MG63 (cell line): ENCODE measurements at regions not wholly inside any gene's neighbourhood (a gene's known extent, or its start where the extent isn't known, plus 50 kb on each side); places are given as distances from the start of the nearest gene placed in this dataset.

Experiments
- DNase-seq: peaks from one replicate; pipeline ENCODE4 v3.0.0-alpha.2; 2020
- H3K27me3 ChIP-seq: fragments of 250-450 bp; sonication (Bioruptor Pico); 2 replicates; pipeline ENCODE4 v1.5.1; 2020; ENCODE audit warnings: mild to moderate bottlenecking, moderate library complexity
- H3K36me3 ChIP-seq: fragments of 250-450 bp; sonication (Bioruptor Pico); 2 replicates; pipeline ENCODE4 v1.5.1; 2020; ENCODE audit warnings: mild to moderate bottlenecking, moderate library complexity
- H3K4me3 ChIP-seq: fragments of 250-450 bp; sonication (Bioruptor Pico); 2 replicates; pipeline ENCODE4 v1.5.1; 2020; ENCODE audit warnings: mild to moderate bottlenecking, moderate library complexity
- H3K9me3 ChIP-seq: fragments of 250-450 bp; sonication (Bioruptor Pico); 2 replicates; pipeline ENCODE4 v1.5.1; 2020; ENCODE audit warnings: mild to moderate bottlenecking, moderate library complexity

DNA sequence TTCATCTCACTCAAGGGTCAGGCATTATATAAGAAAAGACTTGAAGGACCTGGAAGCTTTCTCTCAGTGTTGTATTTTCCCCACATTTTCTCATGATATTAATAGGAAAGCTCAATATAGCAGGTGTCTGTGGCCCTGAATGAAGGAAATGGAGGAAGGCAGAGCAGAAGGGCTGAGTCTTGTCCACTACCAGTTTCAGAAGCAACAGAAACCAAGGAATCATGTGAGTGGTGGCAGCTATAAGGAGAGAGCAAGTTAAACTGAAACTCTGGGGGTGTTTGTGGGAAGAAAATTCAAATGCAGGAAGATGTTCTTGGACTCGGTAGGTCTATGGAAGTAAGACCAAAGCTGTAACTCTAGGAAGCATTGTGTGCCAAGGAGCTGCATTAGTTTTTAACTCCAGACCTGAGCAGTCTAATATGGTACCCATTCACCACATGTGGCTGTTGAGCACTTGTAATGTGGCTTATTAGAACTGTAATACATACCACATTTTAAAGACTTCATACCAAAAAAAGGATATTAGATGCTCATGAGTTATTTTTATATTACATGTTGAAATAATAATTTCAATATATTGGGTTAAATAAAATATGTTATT is 278.8 kb upstream of the GADL1 start:
- Histone ChIP-seq H3K9me3 (no peaks in the 10 kb centered on the region), H3K4me3 (no peak overlapping the region), H3K27me3 (no peaks in the 10 kb centered on the region), H3K36me3 (no peaks in the 10 kb centered on the region)
- DNase-seq = no peak

DNA sequence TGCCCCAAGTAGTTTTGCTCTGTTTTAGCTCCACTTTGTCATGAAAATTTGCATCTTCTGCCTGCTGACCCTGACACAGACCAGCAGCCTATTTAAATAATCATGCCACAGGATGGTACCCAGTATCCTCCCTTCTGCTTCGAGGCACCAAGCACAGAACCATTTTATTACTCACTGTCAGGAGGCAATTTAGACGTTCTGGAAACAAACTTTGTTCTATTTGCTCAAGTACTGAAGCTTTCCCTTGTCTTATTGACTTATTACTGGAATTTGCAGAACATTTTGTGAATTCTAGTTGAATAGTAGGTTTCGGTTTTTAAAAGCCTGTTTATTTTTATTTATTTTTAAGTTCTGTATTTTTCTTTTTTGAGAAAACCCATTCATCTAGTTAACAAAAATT is 279.6 kb upstream of the GADL1 start:
- Histone ChIP-seq H3K4me3 (no peak overlapping the region), H3K9me3 (no peaks in the 10 kb centered on the region), H3K36me3 (no peaks in the 10 kb centered on the region), H3K27me3 (no peaks in the 10 kb centered on the region)
- no peak for DNase-seq

DNA sequence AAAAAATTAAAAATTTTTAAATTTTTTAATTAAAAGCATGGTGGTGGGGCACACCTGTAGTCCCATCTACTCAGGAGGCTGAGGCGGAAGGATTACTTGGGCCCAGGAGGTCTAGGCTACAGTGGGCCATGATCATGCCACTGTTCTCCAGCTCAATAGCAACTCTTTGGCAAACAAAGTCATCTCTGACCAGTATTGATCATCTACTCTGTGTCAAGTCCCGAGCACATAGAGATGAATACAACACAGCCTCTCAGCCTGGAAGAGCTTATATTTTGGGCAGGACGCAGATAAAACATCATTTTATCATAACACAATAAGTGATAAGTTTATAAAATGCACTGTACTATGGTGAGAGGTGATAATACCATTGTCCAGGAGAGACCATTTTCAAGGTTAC is 281.6 kb upstream of the GADL1 start:
- no peaks in the 10 kb centered on the region for H3K27me3 ChIP-seq
- H3K4me3 ChIP-seq = no peak overlapping the region
- DNase-seq = no peak
- H3K36me3 ChIP-seq = no peaks in the 10 kb centered on the region
- H3K9me3 ChIP-seq = no peaks in the 10 kb centered on the region

DNA sequence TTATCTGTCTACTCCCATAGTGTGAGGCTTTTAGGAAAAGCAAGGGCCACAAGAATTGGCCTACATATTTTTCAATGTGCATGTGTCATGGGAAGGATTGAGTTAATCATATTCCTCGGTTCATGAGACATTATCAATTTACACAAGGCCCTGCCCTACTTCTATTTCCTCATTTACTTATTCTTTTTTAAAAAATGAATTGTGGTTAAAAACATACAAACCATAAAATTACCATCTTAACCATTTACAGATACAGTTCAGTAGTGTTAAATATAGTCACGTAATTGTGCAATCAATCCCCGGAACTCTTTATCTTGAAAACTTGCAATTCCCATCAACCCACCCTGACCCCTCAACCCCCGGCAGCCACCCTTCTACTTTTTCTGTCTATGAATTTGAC is 284.0 kb upstream of the GADL1 start:
- no peaks in the 10 kb centered on the region for H3K9me3 ChIP-seq

DNA sequence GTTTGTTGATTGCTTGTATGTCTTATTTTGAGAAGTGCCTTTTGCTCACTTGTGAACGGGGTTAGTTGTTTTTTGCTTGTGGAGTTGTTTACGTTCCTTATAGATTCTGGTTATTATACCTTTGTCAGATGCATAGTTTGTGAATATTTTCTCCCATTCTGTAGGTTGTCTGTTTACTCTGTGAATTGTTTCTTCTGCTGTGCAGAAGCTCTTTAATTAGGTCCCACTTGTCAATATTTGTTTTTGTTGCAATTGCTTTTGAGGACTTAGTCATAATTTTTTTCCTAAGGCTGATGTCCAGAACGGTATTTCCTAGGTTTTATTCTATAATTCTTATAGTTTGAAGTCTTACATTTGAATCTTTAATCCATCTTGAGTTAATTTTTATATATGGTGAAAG is 285.3 kb upstream of the GADL1 start:
- no peak for DNase-seq
- H3K9me3 ChIP-seq = no peaks in the 10 kb centered on the region

More for the DNA sequence above, 284.0 kb upstream of the GADL1 start:
- Histone ChIP-seq H3K4me3 (no peak overlapping the region), H3K36me3 (no peaks in the 10 kb centered on the region), H3K27me3 (no peaks in the 10 kb centered on the region)
- DNase-seq = no peak

DNA sequence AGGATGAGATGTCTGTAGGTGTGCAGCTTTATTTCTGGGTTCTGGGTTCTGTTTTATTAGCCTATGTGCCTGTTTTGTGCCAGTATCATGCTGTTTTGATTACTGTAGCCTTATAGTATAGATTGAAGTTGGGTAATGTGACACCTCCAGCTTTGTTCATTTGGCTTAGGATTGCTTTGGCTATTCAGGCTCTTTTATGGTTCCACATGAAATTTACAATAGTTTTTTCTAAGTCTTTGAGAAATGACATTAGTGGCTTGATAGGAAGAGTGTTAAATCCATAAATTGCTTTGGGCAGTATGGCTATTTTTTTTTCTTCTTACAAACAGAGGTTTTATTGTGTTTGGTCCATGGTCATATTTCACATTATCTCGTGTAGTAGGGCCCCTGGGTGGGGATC is 285.8 kb upstream of the GADL1 start:
- no peaks in the 10 kb centered on the region for H3K9me3 ChIP-seq
- no peaks in the 10 kb centered on the region for H3K27me3 ChIP-seq
- no peak overlapping the region for H3K4me3 ChIP-seq
- no peak for DNase-seq
- H3K36me3 ChIP-seq = no peaks in the 10 kb centered on the region

More for the DNA sequence above, 285.3 kb upstream of the GADL1 start:
- Histone ChIP-seq H3K27me3 (no peaks in the 10 kb centered on the region), H3K4me3 (no peak overlapping the region), H3K36me3 (no peaks in the 10 kb centered on the region)

DNA sequence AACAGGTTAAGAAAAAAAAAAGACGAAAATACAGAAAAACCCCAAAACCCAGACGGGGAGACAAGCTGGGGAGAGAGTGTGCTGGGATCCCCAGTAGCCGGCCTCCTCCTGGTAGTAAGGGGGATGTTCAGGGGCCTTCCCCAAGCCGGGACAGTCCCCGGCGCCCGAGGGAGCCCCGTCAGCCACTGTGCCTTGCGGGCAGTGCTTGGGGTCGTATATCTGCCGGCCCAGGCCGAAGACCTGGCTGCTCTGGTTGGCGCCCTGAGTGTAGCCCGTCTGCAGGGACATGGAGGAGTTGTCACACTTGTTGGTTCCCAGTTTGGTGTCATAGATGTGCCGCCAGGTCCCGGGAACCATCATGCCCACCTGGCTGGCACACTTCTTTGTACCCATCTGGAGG is 287.2 kb upstream of the GADL1 start:
- no peaks in the 10 kb centered on the region for H3K9me3 ChIP-seq
- no peaks in the 10 kb centered on the region for H3K27me3 ChIP-seq
- no peaks in the 10 kb centered on the region for H3K36me3 ChIP-seq
- no peak for DNase-seq
- no peak overlapping the region for H3K4me3 ChIP-seq

DNA sequence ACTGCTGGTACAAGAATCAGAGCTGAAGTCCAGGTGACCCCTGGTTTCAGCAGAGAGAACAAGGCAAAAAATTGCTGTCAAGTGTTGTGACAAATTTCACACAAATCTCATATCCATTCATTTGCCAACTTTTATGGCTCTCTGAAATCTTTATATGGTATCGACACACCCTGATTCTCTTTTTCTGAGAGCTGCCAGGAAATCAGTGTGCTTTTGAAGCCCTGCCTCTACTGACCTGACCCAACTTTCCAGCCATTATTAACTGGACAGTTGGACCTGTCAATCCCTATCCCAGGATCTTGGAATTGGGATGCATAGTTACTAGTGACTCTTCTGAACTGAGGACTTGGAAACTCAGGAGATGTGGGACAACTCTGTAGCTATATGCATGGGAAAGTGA is 288.2 kb upstream of the GADL1 start:
- no peaks in the 10 kb centered on the region for H3K9me3 ChIP-seq
- no peaks in the 10 kb centered on the region for H3K27me3 ChIP-seq
- H3K36me3 ChIP-seq = no peaks in the 10 kb centered on the region
- no peak for DNase-seq
- no peak overlapping the region for H3K4me3 ChIP-seq

DNA sequence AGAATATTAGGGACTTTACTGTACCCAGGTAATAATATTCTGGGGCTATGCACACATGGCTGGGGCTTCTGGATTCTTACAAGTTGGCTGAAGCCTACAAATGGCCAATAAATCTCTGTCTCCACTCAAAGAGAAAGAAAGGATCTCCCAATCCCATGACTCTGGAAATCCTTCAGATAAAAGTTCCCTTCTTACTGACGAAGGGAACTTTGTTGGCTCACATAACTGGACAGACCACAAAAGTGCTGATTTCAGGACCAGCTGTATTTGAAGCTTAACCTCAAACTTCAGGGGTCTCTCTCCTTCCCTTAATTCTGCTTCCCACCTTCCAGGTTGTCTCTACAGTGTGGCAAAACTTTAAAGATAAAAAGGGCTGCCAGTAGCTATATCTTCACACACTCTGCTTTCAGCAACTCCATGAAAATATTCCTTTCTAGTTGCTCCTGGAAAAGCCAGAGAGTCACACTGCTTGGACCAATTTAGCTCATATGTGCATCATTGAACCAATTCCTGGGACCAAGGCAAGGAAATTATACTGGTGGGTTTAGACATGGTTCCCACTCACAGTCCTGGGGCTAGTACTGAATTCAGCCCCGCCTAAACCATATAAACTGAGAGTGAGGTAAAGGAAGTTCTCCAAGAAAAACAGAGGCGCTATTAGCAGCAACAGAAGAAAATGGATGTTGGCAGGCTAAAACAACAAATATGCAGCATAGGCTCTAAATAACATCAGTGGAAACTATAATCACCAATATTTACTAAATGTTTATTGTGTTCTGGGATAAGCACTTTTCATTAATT is 290.0 kb upstream of the GADL1 start:
- DNase-seq = no peak
- Histone ChIP-seq H3K4me3 (no peak overlapping the region), H3K36me3 (no peaks in the 10 kb centered on the region), H3K27me3 (no peaks in the 10 kb centered on the region), H3K9me3 (no peaks in the 10 kb centered on the region)

DNA sequence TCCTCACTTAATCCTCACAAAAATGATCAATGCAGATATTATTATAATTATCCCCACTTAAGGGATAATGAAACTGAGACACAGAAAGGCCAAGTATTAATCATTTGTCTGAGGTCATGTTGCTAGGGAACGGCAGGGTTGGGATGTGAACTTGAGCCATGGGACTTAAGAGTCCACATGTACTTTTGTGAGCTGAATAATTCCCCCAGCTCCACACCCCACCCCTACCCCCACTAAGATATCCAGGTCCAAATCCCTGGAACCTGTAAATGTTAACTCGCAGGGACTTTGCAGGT is 290.5 kb upstream of the GADL1 start:
- peak; percentile 17 for DNase-seq
- Histone ChIP-seq H3K9me3 (no peaks in the 10 kb centered on the region), H3K36me3 (no peaks in the 10 kb centered on the region), H3K27me3 (no peaks in the 10 kb centered on the region), H3K4me3 (no peak overlapping the region)

DNA sequence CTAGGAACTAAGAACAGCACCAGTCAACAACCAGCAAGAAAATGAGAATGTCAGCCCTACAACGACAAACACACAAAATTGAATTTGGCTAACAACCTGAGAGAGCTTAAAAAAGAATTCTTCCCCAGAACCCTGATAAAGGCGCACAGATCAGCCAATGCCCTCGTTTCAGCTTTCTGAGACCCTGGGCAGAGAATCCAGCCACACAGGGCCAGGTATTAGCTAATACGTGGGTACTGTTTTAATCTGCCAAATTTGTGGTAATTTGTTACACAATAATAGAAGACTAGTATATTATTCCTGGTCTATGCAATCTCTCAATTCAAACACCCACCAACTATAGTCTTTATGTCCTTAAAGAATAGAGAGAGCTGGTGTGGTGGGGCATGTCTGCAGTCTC is 291.6 kb upstream of the GADL1 start:
- Histone ChIP-seq H3K27me3 (no peaks in the 10 kb centered on the region), H3K36me3 (no peaks in the 10 kb centered on the region), H3K9me3 (no peaks in the 10 kb centered on the region), H3K4me3 (no peak overlapping the region)
- no peak for DNase-seq

DNA sequence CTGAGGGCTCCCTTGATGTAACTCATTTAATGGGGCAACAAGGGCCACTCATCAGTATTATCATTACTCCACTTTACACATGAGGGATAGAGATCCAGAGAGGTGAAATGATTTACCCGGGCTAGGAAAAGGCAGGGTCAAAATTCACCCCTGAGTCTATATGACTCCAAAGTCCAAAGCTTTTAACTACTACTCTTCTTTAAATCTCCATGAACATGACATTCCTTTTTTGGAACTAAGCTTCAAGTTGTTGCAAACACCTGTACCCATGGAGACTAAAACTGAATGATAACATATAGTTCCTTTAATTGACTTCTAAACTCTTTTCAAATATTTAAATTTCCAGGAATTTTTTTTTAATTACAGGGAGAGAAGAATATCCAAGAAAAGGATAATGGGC is 292.9 kb upstream of the GADL1 start:
- Histone ChIP-seq H3K9me3 (no peaks in the 10 kb centered on the region), H3K27me3 (no peaks in the 10 kb centered on the region), H3K4me3 (no peak overlapping the region), H3K36me3 (no peaks in the 10 kb centered on the region)
- no peak for DNase-seq

DNA sequence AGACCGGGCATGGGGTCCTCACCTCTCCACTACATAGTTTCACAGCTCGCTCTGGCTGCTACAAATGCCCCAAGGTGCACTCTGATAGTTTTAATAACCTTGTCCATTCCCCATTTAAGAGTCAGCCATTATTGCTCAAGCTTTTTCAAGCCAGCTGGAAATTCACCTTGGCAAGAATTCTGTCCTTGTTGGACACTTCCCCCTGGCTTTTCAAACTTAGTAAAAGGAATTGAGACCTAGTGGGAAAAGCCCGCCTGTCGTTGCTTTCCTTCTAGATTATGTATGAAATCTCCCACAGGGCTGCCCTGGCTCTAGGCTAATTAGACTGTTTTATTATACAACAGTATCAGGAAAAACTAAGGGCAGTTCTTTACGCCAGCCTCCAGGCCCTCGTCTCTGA is 293.7 kb upstream of the GADL1 start:
- H3K36me3 ChIP-seq = no peaks in the 10 kb centered on the region
- no peak overlapping the region for H3K4me3 ChIP-seq
- H3K27me3 ChIP-seq = no peaks in the 10 kb centered on the region
- DNase-seq = no peak
- H3K9me3 ChIP-seq = no peaks in the 10 kb centered on the region

DNA sequence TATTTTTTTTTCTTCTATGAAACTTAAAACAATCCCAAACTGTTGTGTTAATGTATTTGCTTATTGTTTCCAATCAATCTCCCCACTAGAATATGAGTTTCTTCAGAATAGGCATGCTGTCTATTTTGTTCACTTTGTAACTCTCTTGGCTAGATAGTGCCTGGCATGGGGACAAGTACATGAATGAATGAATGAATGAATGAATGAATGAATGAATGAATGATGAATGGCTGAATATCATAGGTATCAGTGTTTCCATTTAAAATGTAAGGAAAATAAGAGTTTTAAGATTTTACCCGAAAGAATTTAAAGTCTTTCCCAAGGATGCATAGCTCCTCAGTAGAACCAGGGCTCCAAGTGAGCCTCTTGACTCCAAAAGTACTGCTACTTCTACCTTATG is 294.9 kb upstream of the GADL1 start:
- H3K27me3 ChIP-seq = no peaks in the 10 kb centered on the region
- H3K4me3 ChIP-seq = no peak overlapping the region
- no peaks in the 10 kb centered on the region for H3K9me3 ChIP-seq
- DNase-seq = no peak
- H3K36me3 ChIP-seq = no peaks in the 10 kb centered on the region

DNA sequence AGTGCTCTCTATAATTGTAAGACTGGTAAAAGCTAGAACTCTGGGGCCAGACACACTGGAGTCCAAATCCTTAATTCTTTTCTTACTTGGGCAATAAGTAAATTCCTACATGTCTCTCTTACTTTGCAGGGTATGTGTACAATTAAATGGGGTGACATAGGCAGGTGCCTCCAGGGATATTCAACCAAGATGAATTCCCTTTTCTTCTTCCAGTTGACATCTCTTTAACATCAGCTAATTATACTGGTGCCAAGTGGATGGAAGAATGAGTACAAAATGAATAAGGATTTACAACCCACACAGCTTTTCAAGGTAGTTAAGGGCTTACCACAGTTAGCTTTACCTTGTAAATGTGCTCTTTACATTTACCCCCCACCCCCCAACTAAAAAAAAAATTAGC is 295.5 kb upstream of the GADL1 start:
- H3K36me3 ChIP-seq = no peaks in the 10 kb centered on the region

DNA sequence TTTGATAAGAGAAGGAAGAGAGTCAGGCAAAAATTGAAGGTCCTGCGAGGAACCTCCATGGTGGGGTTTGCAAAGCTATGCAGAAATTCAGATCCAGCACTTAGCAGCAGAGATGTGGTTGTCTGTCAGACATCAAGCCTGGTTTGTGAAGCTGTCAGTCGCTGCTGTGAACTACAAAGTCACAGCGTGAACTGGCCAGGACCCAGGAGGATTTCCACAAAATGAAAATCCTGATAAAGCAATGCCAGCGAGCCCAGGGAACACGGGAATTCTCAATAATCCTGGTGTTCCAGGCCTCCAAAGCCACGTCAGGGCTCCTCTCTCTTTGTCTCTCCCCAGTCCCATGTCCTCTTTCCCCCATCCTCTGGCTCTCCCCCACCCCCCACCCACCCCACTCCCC is 296.9 kb upstream of the GADL1 start:
- Histone ChIP-seq H3K27me3 (no peaks in the 10 kb centered on the region), H3K36me3 (no peaks in the 10 kb centered on the region), H3K4me3 (no peak overlapping the region), H3K9me3 (no peaks in the 10 kb centered on the region)
- DNase-seq = no peak

More for the DNA sequence above, 295.5 kb upstream of the GADL1 start:
- no peak for DNase-seq
- H3K27me3 ChIP-seq = no peaks in the 10 kb centered on the region
- no peaks in the 10 kb centered on the region for H3K9me3 ChIP-seq
- H3K4me3 ChIP-seq = no peak overlapping the region

DNA sequence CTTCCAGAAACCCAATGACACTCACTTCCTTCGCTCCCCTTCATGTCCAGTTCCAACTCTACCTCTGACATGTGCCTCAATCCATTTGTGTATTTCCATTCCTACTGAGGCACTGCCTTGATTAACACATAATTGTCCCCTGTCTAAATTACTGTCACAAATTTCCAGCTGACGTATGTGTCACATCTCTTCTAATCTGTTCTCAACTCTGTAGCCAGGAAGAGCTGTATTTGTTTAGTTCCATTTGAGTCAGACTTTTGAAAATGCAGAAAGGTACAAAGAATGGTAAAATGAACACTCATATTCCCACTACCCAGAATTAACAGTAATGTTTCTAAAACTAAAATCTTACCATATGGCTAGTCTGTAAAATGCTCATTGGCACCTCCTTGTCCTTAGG is 299.0 kb upstream of the GADL1 start:
- no peak overlapping the region for H3K4me3 ChIP-seq
- H3K36me3 ChIP-seq = no peaks in the 10 kb centered on the region
- H3K27me3 ChIP-seq = no peaks in the 10 kb centered on the region
- no peaks in the 10 kb centered on the region for H3K9me3 ChIP-seq
- DNase-seq = no peak

DNA sequence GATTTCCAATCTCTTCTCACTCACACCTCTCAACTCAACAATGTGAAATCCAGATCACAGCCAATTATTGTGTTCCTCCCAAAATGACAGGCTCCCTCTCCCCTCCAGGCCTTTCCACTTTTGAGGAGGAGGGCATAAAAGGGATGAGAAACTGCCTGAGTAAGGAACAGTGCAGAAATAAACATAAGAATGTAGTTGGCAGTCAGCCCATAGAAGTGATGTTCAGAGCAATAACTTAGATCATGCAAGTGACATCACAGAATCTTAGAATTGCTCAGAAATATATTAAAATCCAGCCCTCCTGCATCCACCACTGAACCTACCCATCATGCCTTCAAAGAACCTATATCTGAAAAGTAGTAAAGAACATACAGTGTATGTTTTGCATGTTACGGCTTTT is 299.4 kb upstream of the GADL1 start:
- DNase-seq = no peak
- Histone ChIP-seq H3K27me3 (no peaks in the 10 kb centered on the region), H3K4me3 (no peak overlapping the region), H3K9me3 (no peaks in the 10 kb centered on the region), H3K36me3 (no peaks in the 10 kb centered on the region)
